IPS DF 19.7 (cell line): ENCODE measurements at regions not wholly inside any gene's neighbourhood (a gene's known extent, or its start where the extent isn't known, plus 50 kb on each side); places are given as distances from the start of the nearest gene placed in this dataset.
"Not testable (repeated sequence)": the region's sequence is repeated elsewhere in the genome, so short reads cannot be mapped to it uniquely, and the experiment has no call there.

Source experiments
- DNase-seq: peaks from one replicate; pipeline ENCODE4 v3.0.0-alpha.2; 2013; ENCODE audit warnings: low read depth, low spot score

- DNase-seq: no peak
Measured at GRCh38 chr4:57877047-57877458, 766.9 kb upstream of the IGFBP7 start.

DNA sequence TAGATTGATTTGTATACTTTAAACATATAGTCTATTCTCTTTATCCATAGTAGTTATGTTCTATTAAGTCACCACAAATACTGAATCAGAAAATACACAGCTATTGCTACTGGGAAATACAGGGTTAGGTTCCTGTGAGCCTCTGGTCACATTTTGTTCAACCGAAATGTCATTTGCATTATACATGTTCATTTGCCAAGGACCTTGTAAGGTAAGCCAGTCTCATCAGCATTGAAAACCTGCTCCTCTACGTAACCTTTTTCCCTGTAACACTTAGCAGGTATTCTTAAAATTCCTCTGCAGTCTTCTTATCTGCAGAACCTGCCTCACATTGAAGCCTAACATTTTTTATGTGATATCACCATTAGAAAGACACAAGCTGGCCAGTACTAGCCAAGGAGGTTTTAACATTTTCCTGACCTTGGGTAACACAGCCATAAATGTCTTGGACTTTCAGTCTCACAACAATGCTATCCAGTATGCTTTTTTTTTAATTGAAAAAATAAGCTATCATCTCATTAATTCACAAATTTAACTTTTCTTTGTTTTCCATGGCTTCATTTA is 765.7 kb upstream of the IGFBP7 start:
- DNase-seq: no peak

- DNase-seq: no peak
Measured at GRCh38 chr4:57866468-57867171, 756.4 kb upstream of the IGFBP7 start.

GRCh38 chr4:57865264-57865663 is 755.1 kb upstream of the IGFBP7 start:
- DNase-seq: no peak

DNA sequence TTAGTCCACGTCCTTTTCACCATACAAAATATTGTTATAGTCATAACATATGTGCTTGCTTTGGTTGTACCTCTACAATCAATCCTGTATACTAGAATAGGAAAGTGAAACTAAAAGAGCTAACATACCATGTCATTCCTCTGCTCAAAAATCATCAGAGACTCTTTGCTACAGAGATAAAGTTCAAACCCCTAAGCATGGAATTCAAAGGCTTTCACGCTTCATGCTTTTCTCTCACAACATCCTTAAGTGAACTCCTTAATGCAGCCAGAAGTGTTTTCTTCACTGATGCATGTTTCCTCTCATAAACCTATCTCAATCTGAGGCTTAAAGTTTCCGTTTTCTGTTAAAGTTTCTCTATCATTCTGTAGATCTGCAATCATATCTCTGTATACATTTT is 744.6 kb upstream of the IGFBP7 start:
- no peak for DNase-seq

DNA sequence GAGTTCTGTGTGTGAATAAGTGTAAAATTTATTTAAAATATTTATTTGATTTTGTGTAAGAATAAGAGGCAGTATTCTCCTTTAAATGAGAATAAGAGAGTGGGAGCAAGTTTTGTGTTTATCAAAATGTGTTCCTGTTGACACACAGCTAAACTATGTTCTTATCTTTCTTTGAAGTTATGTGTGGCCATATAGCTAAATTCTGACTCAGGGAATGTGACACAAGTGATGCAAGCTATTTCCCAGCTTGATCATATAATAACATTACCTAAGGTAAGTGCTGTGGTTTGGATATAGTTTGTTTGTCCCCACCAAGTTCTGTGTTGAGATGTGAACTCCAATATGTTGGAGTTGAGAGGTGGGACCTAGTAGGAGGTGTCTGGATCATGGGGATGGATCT is 740.0 kb upstream of the IGFBP7 start:
- DNase-seq: no peak

DNA sequence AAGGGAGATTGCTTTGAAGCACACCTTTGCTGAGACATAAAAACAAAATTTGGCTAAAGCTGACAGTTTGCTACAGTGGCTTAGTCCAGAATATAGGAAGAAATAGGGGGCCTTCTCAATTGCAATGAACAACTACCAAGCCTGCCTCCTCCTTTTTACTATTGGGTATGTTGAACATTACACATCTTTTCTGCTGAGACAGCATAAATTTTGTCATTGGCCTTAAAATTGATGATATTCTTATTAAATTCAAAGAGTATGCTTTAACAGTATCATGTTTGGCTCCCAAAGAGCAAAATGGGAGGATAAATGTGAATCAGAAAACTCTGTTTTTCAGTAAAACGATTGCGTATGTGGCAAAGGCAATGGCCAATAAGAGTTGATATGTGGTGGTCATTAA is 721.9 kb upstream of the IGFBP7 start:
- DNase-seq: no peak

GRCh38 chr4:57789666-57790065 is 679.5 kb upstream of the IGFBP7 start:
- no peak for DNase-seq

DNA sequence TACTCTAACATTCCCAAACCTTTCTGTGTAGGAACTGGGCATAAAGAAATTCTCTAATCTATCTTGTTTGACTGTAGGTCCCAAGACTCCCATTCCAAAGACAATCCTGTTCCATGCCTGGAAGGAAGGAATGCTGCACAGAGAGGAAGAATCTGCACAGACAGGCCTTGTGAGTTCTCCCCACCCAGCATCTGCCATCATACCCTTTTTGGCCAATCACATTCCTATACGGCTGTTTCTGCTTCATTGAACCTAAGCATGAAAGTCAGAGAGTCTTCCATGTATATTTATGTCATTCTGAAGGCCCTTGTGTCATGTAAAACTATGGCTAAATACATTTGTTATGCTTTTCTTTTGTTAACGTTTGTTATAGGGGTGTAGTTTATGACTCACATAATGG is 667.7 kb upstream of the IGFBP7 start:
- no peak for DNase-seq

GRCh38 chr4:57774681-57775080 is 664.5 kb upstream of the IGFBP7 start:
- DNase-seq: no peak

DNA sequence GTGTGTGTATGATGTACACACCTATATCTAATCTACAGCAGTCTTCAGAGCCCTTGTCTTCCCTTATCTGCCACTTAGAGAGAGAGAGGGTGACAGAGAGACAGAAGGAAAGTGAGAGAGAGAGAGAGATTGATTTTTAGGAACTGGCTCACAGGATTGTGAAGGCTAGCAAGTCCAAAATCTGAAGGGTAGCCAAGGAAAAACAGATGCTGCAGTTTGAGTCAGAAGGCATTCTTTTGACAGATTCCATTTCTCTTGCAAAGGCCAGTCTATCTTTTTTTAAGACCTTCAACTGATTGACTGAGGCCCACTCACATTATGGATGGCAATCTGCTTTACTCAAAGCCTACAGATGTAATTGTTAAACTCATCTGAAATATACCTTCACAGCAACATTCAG is 664.0 kb upstream of the IGFBP7 start:
- no peak for DNase-seq

- DNase-seq: no peak
Measured at GRCh38 chr4:57766341-57766740, 656.2 kb upstream of the IGFBP7 start.

DNA sequence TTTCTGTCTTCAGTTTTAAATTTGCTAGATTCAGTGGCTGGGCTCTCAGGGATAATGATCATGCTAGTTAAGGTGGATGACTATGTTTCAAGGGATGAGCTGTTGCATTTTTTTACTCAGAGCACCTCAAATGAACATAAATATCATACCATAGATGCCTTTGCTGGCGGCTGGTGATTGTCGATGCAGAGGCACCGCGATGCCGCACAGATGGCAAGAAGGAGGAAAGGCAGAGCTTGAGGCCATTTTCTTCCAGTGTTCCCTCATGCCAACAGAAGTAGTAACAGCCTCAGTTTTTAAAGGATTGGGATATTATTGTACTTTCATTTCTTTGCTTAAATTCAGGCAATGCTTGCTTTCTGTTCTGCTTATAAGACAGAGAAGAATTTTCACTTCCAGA is 654.7 kb upstream of the IGFBP7 start:
- no peak for DNase-seq

GRCh38 chr4:57763070-57763469 is 652.9 kb upstream of the IGFBP7 start:
- no peak for DNase-seq

GRCh38 chr4:57740625-57741190 is 630.5 kb upstream of the IGFBP7 start:
- DNase-seq: no peak

DNA sequence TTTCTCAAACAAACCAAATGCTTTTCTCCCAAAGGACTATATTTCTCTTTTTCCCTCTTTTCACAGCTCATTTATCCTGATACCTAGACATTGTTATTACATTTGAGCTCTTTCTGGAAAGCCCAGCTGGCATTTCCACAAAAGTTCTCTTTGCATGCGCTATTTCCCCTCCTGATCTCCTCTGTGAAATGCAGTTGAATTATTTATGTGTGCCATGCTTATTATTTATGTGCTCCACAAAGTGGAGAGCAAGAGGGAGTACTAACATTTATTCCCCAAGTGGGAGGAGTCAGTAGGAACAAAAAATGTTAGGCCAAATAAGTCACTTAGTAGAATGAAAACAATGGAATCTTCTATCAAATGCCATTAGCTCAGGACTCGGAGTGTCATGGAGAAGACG is 626.6 kb upstream of the IGFBP7 start:
- no peak for DNase-seq

DNA sequence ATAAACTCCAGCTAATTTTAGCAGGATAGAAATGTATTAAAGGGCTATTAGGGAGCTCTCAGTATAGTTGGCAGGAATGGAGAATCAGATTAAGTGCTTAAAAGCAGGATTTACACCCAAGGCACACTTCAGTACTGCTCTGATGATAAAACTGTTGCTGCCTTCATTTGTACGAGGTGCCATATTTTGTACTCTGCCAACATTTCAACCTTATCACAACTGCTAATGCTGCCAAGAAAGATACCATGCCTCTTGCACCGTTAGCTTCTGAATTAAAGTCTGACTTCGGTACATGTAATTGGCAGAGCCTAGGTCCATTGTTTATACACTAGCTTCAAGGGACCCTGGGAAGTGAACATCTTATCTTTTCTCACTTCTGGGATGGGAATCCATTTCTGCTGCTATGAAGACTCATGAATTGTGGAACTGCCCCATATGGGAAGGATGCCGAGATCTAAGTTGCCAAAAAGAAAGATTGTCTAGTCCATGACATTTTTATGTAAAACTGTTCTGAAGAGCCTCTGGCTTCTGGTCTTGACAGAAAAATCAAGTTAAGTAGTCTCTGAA is 624.0 kb upstream of the IGFBP7 start:
- DNase-seq: no peak

DNA sequence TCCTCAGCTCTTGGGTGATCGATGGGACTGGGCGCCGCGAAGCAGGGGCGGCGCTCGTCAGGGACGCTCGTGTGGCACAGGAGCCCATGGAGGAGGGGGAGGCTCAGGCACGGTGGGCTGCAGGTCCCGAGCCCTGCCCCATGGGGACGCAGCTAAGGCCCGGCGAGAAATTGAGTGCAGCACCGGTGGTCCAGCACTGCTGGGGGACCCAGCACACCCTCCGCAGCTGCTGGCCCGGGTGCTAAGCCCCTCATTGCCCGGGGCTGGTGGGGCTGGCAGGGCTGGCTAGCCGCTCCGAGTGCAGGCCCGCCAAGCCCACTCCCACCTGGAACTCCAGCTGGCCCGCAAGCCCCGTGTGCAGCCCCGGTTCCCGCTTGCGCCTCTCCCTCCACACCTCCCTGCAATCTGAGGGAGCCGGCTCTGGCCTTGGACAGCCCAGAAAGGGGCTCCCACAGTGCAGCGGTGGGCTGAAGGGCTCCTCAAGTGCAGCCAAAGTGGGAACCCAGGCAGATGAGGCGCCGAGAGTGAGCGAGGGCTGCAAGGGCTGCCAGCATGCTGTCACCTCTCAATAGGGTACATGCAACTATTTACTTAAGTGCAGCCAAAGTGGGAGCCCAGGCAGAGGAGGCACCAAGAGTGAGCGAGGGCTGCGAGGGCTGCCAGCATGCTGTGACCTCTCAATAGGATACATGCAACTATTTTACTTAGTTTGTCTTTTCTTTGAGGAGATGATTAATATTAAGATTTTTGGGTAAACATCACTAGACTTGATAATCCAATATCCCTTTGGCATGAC is 619.8 kb upstream of the IGFBP7 start:
- not testable (repeated sequence) for DNase-seq

- DNase-seq: no peak
Measured at GRCh38 chr4:57726154-57726553, 616.0 kb upstream of the IGFBP7 start.

DNA sequence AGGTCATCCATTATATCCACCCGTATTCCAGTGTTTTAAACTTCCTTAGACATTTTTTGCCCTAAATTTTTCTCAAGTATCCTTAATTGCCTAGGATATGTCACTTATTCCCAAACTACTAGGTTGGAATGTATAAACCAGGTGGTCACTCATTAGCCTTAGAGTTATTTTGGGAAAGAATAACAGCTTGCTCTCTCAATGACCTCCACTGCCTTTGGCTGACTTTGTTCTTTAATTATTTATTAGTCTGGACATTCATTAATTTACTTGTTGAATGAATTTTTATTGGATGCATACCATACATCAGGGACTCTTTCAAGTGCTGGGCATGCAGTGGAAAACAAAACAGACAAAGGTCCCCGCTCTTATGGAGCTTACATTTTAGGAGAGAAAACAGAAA is 609.3 kb upstream of the IGFBP7 start:
- DNase-seq: no peak

- DNase-seq: not testable (repeated sequence)
Measured at GRCh38 chr4:57714313-57714712, 604.1 kb upstream of the IGFBP7 start.

DNA sequence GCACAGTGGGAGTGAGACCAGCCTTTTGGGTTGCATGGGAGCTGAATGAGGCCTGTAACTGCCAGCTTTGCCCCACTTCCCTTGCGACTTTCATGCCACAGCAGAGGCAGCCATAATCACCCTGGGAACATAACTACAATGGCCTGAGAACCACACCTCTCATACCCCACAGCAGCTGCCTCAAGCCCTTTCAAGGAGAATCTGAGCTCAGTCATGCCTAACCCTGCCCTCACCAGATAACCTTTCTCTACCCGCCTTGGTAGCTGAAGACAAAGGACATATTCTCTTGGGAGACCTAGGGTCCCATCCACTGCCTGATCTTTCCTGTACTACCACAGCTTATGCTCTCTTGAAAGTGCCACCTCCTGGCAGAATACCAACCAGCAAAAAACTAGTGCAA is 599.9 kb upstream of the IGFBP7 start:
- DNase-seq: no peak
